ENCODE measurements at regions not wholly inside any gene's neighbourhood (a gene's known extent, or its start where the extent isn't known, plus 50 kb on each side); places are given as distances from the start of the nearest gene placed in this dataset.

DNA sequence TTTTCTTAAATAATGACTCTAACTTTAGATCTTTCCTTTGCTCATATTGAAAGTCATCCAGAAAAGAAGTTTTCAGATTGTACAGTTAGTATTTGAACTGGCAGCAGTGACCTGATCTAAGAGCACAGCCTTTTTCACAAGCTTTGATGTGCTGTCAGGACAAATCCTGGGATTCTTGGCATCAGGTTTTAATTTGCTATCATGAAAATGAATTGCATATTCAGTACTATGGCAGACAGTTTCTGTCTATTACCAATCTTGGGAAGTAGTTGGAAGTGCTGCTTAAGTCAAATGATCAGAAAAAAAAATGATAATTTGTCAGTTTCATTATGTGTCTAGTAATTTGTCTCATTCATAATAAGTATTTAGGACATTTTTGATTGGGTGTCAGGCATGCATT lies 925.6 kb upstream of the ARRDC3 start:
- TF ChIP-seq, protein P1, sequence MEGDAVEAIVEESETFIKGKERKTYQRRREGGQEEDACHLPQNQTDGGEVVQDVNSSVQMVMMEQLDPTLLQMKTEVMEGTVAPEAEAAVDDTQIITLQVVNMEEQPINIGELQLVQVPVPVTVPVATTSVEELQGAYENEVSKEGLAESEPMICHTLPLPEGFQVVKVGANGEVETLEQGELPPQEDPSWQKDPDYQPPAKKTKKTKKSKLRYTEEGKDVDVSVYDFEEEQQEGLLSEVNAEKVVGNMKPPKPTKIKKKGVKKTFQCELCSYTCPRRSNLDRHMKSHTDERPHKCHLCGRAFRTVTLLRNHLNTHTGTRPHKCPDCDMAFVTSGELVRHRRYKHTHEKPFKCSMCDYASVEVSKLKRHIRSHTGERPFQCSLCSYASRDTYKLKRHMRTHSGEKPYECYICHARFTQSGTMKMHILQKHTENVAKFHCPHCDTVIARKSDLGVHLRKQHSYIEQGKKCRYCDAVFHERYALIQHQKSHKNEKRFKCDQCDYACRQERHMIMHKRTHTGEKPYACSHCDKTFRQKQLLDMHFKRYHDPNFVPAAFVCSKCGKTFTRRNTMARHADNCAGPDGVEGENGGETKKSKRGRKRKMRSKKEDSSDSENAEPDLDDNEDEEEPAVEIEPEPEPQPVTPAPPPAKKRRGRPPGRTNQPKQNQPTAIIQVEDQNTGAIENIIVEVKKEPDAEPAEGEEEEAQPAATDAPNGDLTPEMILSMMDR (IDR thresholded peaks at IDR 0.05): no peak
- no peak for TF ChIP-seq POLR2A (IDR thresholded peaks at IDR 0.05)

Measured in heart left ventricle (tissue), 13 donors.